WTC11 (cell line): ENCODE measurements at regions not wholly inside any gene's neighbourhood (a gene's known extent, or its start where the extent isn't known, plus 50 kb on each side); places are given as distances from the start of the nearest gene placed in this dataset.

ENCODE experiments used
- ATAC-seq: fragments of 200-7000 bp; cut with Tn5 transposase; 2 replicates; pipeline ENCODE4 v1.10.0; 2021; ENCODE audit warnings: mild to moderate bottlenecking, moderate library complexity
- CTCF ChIA-PET: fragments of 300-600 bp; sonication (Branson Sonifier 250); formaldehyde crosslinking; loops from one replicate; lab custom pipeline; 2021; ENCODE audit warnings: antibody characterized with exemption; lab: Charles Lee
- POLR2A ChIA-PET: fragments of 350-600 bp; sonication (Branson Sonifier 250); formaldehyde crosslinking; loops from one replicate; lab custom pipeline; 2021; ENCODE audit warnings: antibody characterized with exemption; lab: Charles Lee
- DNase-seq: peaks from one replicate; pipeline ENCODE4 v3.0.0; 2021; ENCODE audit warnings: low spot score
- H3K27ac Mint-ChIP-seq: 2 replicates; pipeline ENCODE4 v1.8.0; 2021; ENCODE audit warnings: mixed read lengths
- H3K27me3 Mint-ChIP-seq: 2 replicates; pipeline ENCODE4 v1.8.0; 2021; ENCODE audit warnings: low read depth, mild to moderate bottlenecking, moderate library complexity, mixed read lengths
- H3K36me3 Mint-ChIP-seq: 2 replicates; pipeline ENCODE4 v1.8.0; 2021; ENCODE audit warnings: mixed read lengths
- H3K4me1 Mint-ChIP-seq: 2 replicates; pipeline ENCODE4 v1.8.0; 2022; ENCODE audit warnings: mixed read lengths
- H3K4me3 Mint-ChIP-seq: 2 replicates; pipeline ENCODE4 v1.8.0; 2021; ENCODE audit warnings: mild to moderate bottlenecking, moderate library complexity, mixed read lengths
- H3K9me3 Mint-ChIP-seq: 2 replicates; pipeline ENCODE4 v1.8.0; 2021; ENCODE audit warnings: mixed read lengths
- CBFB ChIP-seq: sonication (generic); formaldehyde crosslinking; IDR thresholded peaks from 2 replicates; pipeline ENCODE4 v1.8.1; 2022; ENCODE audit warnings: mild to moderate bottlenecking, low read depth, missing genetic modification reagents
- EMX1 ChIP-seq: fragments of 250-450 bp; sonication (Bioruptor Pico); IDR thresholded peaks from 2 replicates; pipeline ENCODE4 v1.8.0; 2021; ENCODE audit warnings: mild to moderate bottlenecking
- ETV6 ChIP-seq: sonication (generic); formaldehyde crosslinking; IDR thresholded peaks from 2 replicates; pipeline ENCODE4 v1.8.1; 2022; ENCODE audit warnings: mild to moderate bottlenecking, missing genetic modification reagents
- JAZF1 ChIP-seq: fragments of 250-450 bp; sonication (Bioruptor Pico); IDR thresholded peaks from 2 replicates; pipeline ENCODE4 v1.9.0; 2021; ENCODE audit warnings: moderate library complexity, mild to moderate bottlenecking, inconsistent platforms
- OVOL2 ChIP-seq: fragments of 250-450 bp; sonication (Bioruptor Pico); IDR thresholded peaks from 2 replicates; pipeline ENCODE4 v1.9.0; 2021; ENCODE audit warnings: mild to moderate bottlenecking, borderline replicate concordance
- RORB ChIP-seq: fragments of 250-450 bp; sonication (Bioruptor Pico); IDR thresholded peaks from 2 replicates; pipeline ENCODE4 v1.9.0; 2021; ENCODE audit warnings: mild to moderate bottlenecking
- TEAD4 ChIP-seq: sonication (generic); formaldehyde crosslinking; IDR thresholded peaks from 2 replicates; pipeline ENCODE4 v1.8.0; 2022; ENCODE audit warnings: mild to moderate bottlenecking, missing genetic modification reagents
- ZBTB21 ChIP-seq: sonication (generic); formaldehyde crosslinking; IDR thresholded peaks from 2 replicates; pipeline ENCODE4 v1.8.1; 2023; ENCODE audit warnings: mild to moderate bottlenecking, missing genetic modification reagents, borderline replicate concordance
- ZNF121 ChIP-seq: sonication (generic); formaldehyde crosslinking; IDR thresholded peaks from 2 replicates; pipeline ENCODE4 v1.8.0; 2023; ENCODE audit warnings: missing genetic modification reagents
- ZNF263 ChIP-seq: sonication (generic); formaldehyde crosslinking; IDR thresholded peaks from 2 replicates; pipeline ENCODE4 v1.8.1; 2022; ENCODE audit warnings: low read depth, mild to moderate bottlenecking, moderate library complexity, missing genetic modification reagents
- ZNF317 ChIP-seq: sonication (generic); formaldehyde crosslinking; IDR thresholded peaks from 2 replicates; pipeline ENCODE4 v1.8.1; 2023; ENCODE audit warnings: low read depth, mild to moderate bottlenecking, moderate library complexity, missing genetic modification reagents, borderline replicate concordance
- ZNF416 ChIP-seq: fragments of 250-450 bp; sonication (Bioruptor Pico); IDR thresholded peaks from 2 replicates; pipeline ENCODE4 v1.9.0; 2021; ENCODE audit warnings: mild to moderate bottlenecking, inconsistent platforms
- ZNF671 ChIP-seq: fragments of 250-450 bp; sonication (Bioruptor Pico); IDR thresholded peaks from 2 replicates; pipeline ENCODE4 v1.8.0; 2021; ENCODE audit warnings: mild to moderate bottlenecking
- TF ChIP-seq, protein P1 (sequence below): sonication (generic); formaldehyde crosslinking; IDR thresholded peaks from 2 replicates; pipeline ENCODE4 v1.8.1; 2023; ENCODE audit warnings: mild to moderate bottlenecking, missing genetic modification reagents, moderate library complexity
- TF ChIP-seq, protein P2 (sequence below): fragments of 200-600 bp; IDR thresholded peaks from 2 replicates; pipeline ENCODE4 v1.8.0; 2022; ENCODE audit warnings: antibody characterized with exemption
- TF ChIP-seq, protein P3 (sequence below): fragments of 250-450 bp; sonication (Bioruptor Pico); conservative IDR thresholded peaks from 2 replicates; pipeline ENCODE4 v1.9.0; 2021; ENCODE audit warnings: mild to moderate bottlenecking
- TF ChIP-seq, protein P4 (sequence below): sonication (generic); formaldehyde crosslinking; IDR thresholded peaks from 2 replicates; pipeline ENCODE4 v1.8.0; 2022; ENCODE audit warnings: mild to moderate bottlenecking, missing genetic modification reagents
- TF ChIP-seq, protein P5 (sequence below): sonication (generic); formaldehyde crosslinking; IDR thresholded peaks from 2 replicates; pipeline ENCODE4 v1.8.1; 2023; ENCODE audit warnings: mild to moderate bottlenecking, missing genetic modification reagents
- TF ChIP-seq, protein P6 (sequence below): sonication (generic); formaldehyde crosslinking; IDR thresholded peaks from 2 replicates; pipeline ENCODE4 v1.8.0; 2022; ENCODE audit warnings: missing genetic modification reagents

DNA sequence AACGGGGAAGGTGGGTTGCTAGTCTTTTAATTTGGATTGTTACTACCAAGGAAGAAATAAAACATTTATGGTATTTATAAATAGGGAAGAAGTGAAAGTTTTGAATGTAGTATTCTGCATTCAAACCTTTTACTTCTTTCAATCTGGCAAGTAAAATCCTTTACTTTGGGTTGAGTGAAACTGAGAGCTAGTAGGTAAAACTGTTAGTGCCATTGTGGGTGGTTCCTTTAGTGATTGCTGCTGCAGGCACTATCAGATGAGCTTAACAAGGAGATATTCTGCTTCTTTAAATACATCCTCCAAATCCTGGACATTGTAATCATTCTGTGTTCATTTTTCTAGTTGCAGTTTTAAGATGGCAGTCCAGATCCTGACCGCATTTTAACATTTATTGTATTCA, 650.9 kb upstream of the PCDH10 start:
- H3K27me3 Mint-ChIP-seq: no peaks in the 10 kb centered on the region
- POLR2A ChIA-PET: no interaction called here
- no peak for ATAC-seq
- peaks cover 20% of the 10 kb centered on the region for H3K36me3 Mint-ChIP-seq
- peaks cover 47% of the 10 kb centered on the region for H3K4me1 Mint-ChIP-seq
- no peak overlapping the region for H3K4me3 Mint-ChIP-seq
- no peak for DNase-seq
- H3K27ac Mint-ChIP-seq: no peak overlapping the region
- H3K9me3 Mint-ChIP-seq: peaks cover 15% of the 10 kb centered on the region
- CTCF ChIA-PET: interaction anchor here (1.0 to 1.2 kb wide), 2 partner anchors 60 to 165 kb away, joined by 3 read pairs; no protein-coding TSS in a partner anchor
- TF ChIP-seq JAZF1 (no peak), RORB (CRISPR knock-in tag) (no peak)
- TF ChIP-seq, protein P1, sequence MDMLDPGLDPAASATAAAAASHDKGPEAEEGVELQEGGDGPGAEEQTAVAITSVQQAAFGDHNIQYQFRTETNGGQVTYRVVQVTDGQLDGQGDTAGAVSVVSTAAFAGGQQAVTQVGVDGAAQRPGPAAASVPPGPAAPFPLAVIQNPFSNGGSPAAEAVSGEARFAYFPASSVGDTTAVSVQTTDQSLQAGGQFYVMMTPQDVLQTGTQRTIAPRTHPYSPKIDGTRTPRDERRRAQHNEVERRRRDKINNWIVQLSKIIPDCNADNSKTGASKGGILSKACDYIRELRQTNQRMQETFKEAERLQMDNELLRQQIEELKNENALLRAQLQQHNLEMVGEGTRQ (CRISPR knock-in tag): no peak

DNA sequence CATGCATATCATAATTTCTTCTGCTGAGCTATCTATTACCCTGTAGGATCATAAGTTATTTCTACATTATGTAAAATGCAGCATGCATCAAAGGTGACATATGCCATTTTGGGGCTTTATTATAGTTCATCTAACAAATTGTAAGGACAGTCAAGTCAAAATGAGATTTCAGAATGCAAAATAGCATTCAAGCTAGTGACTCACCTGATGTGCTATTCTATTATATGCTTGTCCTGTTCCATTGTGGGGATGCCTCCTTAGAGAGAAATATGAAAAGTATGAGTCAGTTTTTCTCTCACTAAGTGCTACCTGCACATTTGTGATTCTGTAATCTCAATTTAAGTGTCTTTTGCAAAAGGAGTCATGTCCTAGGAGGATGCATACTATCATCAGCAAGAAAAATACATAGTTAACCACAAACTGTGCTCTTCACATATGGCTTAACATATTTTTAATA, 647.0 kb upstream of the PCDH10 start:
- POLR2A ChIA-PET: no interaction called here
- CTCF ChIA-PET: no interaction called here
- Mint-ChIP-seq H3K4me3 (no peak overlapping the region), H3K36me3 (peaks cover 20% of the 10 kb centered on the region), H3K27ac (no peak overlapping the region), H3K27me3 (no peaks in the 10 kb centered on the region), H3K9me3 (peaks cover 18% of the 10 kb centered on the region), H3K4me1 (peaks cover 29% of the 10 kb centered on the region)
- DNase-seq (no peak), ATAC-seq (no peak)
- TF ChIP-seq CBFB (CRISPR knock-in tag) (no peak), ZBTB21 (CRISPR knock-in tag) (no peak), ZNF416 (no peak), OVOL2 (CRISPR knock-in tag) (no peak), ZNF317 (CRISPR knock-in tag) (no peak), ZNF263 (CRISPR knock-in tag) (no peak)
- TF ChIP-seq, protein P2, sequence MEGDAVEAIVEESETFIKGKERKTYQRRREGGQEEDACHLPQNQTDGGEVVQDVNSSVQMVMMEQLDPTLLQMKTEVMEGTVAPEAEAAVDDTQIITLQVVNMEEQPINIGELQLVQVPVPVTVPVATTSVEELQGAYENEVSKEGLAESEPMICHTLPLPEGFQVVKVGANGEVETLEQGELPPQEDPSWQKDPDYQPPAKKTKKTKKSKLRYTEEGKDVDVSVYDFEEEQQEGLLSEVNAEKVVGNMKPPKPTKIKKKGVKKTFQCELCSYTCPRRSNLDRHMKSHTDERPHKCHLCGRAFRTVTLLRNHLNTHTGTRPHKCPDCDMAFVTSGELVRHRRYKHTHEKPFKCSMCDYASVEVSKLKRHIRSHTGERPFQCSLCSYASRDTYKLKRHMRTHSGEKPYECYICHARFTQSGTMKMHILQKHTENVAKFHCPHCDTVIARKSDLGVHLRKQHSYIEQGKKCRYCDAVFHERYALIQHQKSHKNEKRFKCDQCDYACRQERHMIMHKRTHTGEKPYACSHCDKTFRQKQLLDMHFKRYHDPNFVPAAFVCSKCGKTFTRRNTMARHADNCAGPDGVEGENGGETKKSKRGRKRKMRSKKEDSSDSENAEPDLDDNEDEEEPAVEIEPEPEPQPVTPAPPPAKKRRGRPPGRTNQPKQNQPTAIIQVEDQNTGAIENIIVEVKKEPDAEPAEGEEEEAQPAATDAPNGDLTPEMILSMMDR: no peak

DNA sequence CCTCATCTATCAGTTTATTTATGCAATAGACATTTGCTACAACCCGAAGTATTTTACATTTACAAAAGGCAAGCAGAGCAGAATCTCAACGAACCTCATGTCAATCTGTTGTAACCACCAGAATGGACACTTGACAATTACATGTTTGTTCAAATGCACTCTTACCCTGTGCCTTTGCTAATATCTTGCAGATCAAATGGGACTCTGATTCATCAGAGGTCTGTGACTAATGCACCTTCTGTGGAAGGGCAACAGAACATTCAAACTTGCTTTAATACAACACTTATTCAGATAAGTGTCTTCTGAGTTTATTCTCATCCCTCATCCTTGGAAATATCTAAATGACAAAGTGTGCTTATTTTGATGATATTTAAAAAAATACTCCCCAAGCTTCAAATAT, 644.7 kb upstream of the PCDH10 start:
- DNase-seq: no peak
- peaks cover 17% of the 10 kb centered on the region for H3K9me3 Mint-ChIP-seq
- POLR2A ChIA-PET: no interaction called here

More for the DNA sequence above, 644.7 kb upstream of the PCDH10 start:
- H3K36me3 Mint-ChIP-seq: peaks cover 16% of the 10 kb centered on the region
- H3K27me3 Mint-ChIP-seq: no peaks in the 10 kb centered on the region
- peaks cover 25% of the 10 kb centered on the region for H3K4me1 Mint-ChIP-seq
- H3K27ac Mint-ChIP-seq: no peak overlapping the region
- H3K4me3 Mint-ChIP-seq: no peak overlapping the region
- CTCF ChIA-PET: no interaction called here
- TF ChIP-seq EMX1 (CRISPR knock-in tag) (no peak), ZNF121 (CRISPR knock-in tag) (no peak), ZNF671 (CRISPR knock-in tag) (no peak), ETV6 (CRISPR knock-in tag) (no peak), TEAD4 (CRISPR knock-in tag) (no peak)
- TF ChIP-seq, protein P3, sequence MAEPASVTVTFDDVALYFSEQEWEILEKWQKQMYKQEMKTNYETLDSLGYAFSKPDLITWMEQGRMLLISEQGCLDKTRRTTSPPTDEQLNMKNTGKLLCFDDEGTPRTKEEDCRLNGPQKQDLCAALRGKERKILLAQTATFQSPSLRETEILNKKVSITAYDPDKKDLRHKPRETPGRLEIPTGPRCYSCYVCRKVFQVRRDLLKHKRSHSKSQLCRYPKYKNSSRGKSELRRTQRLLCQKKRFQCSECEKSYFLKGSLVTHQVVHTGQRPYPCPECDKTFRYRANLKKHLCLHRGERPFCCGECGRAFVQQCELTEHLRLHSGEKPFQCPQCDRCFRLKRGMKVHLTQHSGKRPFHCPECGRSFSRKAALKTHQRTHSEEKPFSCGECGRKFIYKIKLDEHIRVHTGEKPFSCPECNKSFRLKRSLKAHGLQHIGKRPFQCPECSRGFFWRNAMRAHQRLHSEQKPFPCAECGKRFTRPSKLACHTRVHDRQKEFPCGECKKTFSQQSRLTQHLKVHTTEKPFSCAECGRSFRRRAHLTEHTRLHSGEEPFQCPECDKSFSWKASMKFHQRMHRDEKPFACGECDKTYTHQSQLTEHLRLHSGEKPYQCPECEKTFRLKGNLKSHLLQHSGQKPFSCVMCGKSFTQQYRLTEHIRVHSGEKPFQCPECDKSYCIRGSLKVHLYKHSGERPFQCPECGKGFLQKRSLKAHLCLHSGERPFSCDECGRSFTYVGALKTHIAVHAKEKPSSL: no peak
- TF ChIP-seq, protein P4, sequence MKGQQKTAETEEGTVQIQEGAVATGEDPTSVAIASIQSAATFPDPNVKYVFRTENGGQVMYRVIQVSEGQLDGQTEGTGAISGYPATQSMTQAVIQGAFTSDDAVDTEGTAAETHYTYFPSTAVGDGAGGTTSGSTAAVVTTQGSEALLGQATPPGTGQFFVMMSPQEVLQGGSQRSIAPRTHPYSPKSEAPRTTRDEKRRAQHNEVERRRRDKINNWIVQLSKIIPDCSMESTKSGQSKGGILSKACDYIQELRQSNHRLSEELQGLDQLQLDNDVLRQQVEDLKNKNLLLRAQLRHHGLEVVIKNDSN (CRISPR knock-in tag): no peak
- TF ChIP-seq, protein P5, sequence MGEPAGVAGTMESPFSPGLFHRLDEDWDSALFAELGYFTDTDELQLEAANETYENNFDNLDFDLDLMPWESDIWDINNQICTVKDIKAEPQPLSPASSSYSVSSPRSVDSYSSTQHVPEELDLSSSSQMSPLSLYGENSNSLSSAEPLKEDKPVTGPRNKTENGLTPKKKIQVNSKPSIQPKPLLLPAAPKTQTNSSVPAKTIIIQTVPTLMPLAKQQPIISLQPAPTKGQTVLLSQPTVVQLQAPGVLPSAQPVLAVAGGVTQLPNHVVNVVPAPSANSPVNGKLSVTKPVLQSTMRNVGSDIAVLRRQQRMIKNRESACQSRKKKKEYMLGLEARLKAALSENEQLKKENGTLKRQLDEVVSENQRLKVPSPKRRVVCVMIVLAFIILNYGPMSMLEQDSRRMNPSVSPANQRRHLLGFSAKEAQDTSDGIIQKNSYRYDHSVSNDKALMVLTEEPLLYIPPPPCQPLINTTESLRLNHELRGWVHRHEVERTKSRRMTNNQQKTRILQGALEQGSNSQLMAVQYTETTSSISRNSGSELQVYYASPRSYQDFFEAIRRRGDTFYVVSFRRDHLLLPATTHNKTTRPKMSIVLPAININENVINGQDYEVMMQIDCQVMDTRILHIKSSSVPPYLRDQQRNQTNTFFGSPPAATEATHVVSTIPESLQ (CRISPR knock-in tag): no peak
- TF ChIP-seq, protein P6, sequence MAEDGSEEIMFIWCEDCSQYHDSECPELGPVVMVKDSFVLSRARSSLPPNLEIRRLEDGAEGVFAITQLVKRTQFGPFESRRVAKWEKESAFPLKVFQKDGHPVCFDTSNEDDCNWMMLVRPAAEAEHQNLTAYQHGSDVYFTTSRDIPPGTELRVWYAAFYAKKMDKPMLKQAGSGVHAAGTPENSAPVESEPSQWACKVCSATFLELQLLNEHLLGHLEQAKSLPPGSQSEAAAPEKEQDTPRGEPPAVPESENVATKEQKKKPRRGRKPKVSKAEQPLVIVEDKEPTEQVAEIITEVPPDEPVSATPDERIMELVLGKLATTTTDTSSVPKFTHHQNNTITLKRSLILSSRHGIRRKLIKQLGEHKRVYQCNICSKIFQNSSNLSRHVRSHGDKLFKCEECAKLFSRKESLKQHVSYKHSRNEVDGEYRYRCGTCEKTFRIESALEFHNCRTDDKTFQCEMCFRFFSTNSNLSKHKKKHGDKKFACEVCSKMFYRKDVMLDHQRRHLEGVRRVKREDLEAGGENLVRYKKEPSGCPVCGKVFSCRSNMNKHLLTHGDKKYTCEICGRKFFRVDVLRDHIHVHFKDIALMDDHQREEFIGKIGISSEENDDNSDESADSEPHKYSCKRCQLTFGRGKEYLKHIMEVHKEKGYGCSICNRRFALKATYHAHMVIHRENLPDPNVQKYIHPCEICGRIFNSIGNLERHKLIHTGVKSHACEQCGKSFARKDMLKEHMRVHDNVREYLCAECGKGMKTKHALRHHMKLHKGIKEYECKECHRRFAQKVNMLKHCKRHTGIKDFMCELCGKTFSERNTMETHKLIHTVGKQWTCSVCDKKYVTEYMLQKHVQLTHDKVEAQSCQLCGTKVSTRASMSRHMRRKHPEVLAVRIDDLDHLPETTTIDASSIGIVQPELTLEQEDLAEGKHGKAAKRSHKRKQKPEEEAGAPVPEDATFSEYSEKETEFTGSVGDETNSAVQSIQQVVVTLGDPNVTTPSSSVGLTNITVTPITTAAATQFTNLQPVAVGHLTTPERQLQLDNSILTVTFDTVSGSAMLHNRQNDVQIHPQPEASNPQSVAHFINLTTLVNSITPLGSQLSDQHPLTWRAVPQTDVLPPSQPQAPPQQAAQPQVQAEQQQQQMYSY: no peak
- ATAC-seq: no peak
